ENCODE measurements at regions not wholly inside any gene's neighbourhood (a gene's known extent, or its start where the extent isn't known, plus 50 kb on each side); places are given as distances from the start of the nearest gene placed in this dataset.

DNA sequence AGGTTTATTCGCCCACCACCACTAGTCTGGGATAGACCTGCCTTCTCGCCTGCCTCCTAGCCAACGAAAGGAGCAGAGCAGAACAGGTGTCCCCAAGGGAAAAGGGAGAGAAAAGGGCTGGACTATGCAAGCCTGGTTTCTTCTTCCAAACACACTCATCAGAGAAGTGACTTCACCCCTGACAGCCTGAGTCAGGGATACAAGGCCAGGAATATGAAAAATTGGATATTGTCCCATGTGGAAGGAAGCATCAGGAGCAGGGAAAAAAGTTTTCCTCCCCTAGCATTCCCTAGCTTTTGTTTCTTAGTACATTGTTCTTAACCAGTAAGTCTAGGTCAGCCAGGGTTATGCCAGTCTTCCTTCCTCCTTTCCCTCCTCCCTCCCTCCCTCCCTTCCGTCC is 56.9 kb upstream of the TNRC6B start:
- POLR2A ChIA-PET = interaction anchor here (0.7 kb wide), 1 partner anchor 562 kb away, joined by 3 read pairs; no protein-coding TSS in a partner anchor
- no peak for DNase-seq (ENCODE audit: extremely low spot score)

DNA sequence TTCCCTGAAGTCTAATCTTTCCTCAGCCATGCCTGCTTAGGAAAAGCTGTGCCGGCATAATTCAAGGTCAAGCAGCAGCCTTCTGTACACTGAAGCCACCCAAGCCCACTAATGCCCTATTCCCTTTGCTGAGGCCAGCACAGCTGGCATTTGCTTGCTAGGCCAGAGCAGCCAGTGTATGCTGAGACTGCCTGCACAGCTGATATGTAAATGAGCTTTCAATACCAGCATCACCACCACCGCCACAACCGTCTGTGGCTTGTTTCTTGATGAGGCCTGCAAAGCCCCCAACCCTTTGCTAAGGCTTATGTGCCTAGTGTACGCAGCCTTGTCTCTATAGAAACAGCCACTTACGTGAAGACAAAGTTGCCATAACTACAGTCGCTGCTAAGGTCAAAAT is 56.3 kb upstream of the TNRC6B start:
- DNase-seq (ENCODE audit: extremely low spot score) = no peak
- ChIA-PET CTCF (interaction anchor here (1.2 to 1.7 kb wide), 4 partner anchors 10 to 778 kb away, joined by 3 to 5 read pairs (median 3); no protein-coding TSS in a partner anchor), POLR2A (interaction anchor here (0.7 kb wide), 1 partner anchor 563 kb away, joined by 3 read pairs; no protein-coding TSS in a partner anchor)
- no peak for TF ChIP-seq CTCF (IDR thresholded peaks at IDR 0.05; ENCODE audit: control extremely low read depth, extremely low read depth, low read depth, missing control alignments)

More for the DNA sequence above, 56.9 kb upstream of the TNRC6B start:
- no peak for TF ChIP-seq CTCF (IDR thresholded peaks at IDR 0.05; ENCODE audit: control extremely low read depth, extremely low read depth, low read depth, missing control alignments)
- CTCF ChIA-PET = interaction anchor here (1.2 to 1.7 kb wide), 4 partner anchors 9 to 778 kb away, joined by 3 to 5 read pairs (median 3); no protein-coding TSS in a partner anchor

DNA sequence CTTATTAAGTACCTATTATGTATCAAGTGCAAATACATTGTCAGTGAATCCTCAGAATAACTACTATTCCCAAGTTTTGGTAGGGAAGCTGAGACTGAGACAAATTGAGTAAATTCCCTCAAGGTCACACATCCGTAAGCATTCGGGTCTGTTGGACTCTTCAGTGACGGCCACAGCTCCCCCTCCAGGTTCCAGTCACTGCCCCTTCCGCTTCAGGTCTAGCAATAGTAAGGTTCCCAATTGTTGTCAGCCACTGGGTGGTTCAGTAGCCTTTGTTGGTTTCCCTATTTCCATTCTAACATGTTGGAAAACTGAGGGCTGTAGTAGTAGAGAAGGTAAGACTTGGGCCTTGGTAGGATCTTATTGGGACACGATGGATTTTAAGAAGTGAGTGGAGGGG is 54.9 kb upstream of the TNRC6B start:
- DNase-seq (ENCODE audit: extremely low spot score) = no peak
- CTCF ChIA-PET = interaction anchor here (1.3 to 1.8 kb wide), 3 partner anchors 9 to 15 kb away, joined by 3 to 5 read pairs (median 4); no protein-coding TSS in a partner anchor
- POLR2A ChIA-PET = no interaction called here
- TF ChIP-seq CTCF (IDR thresholded peaks at IDR 0.05; ENCODE audit: control extremely low read depth, extremely low read depth, low read depth, missing control alignments) = no peak

DNA sequence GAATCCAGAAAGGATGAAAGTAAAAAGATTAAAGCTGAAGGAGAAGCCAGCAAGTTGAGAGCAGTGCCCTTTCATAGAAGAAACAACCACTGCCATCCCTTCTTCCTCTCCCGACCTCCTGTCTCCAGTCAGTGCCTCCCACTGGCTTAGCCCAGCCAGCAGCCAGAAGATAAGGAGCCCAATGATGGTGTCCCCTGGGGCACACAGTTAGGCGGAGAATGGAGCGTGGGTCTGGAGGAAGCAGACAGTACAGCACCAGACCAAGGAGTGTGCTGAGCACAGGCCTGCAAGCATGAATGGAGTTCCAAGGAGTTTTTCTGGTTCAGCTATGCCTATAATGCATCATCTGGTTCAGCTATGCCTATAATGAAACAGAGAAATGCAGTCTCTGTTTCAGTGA is 54.3 kb upstream of the TNRC6B start:
- ChIA-PET CTCF (interaction anchor here (1.4 to 2.3 kb wide), 4 partner anchors 8 to 25 kb away, joined by 4 to 7 read pairs (median 4); no protein-coding TSS in a partner anchor), POLR2A (no interaction called here)
- DNase-seq (ENCODE audit: extremely low spot score) = no peak
- no peak for TF ChIP-seq CTCF (IDR thresholded peaks at IDR 0.05; ENCODE audit: control extremely low read depth, extremely low read depth, low read depth, missing control alignments)
